ENCODE measurements at regions not wholly inside any gene's neighbourhood (a gene's known extent, or its start where the extent isn't known, plus 50 kb on each side); places are given as distances from the start of the nearest gene placed in this dataset.

- H2AFZ ChIP-seq (ENCODE audit: low read depth, low read length) = no peak overlapping the region
- no peaks in the 10 kb centered on the region for H3K79me2 ChIP-seq (replicated peaks; ENCODE audit: insufficient read depth, low read length)
- H3K4me3 ChIP-seq (ENCODE audit: low read length) = no peak overlapping the region
- no peaks in the 10 kb centered on the region for H3F3A ChIP-seq (ENCODE audit: insufficient read depth, low read length, poor library complexity, severe bottlenecking)
- TF ChIP-seq TAF1 (IDR thresholded peaks at IDR 0.05; ENCODE audit: low read depth) = no peak
- TF ChIP-seq REST (IDR thresholded peaks at IDR 0.05; ENCODE audit: borderline replicate concordance) = no peak
- TF ChIP-seq SMC3 (conservative IDR thresholded peaks at IDR 0.05; ENCODE audit: poor library complexity) = no peak
- no peak for TF ChIP-seq MXI1 (conservative IDR thresholded peaks at IDR 0.05; ENCODE audit: poor library complexity, severe bottlenecking)
- TF ChIP-seq RAD21 (conservative IDR thresholded peaks at IDR 0.05) = no peak
- TF ChIP-seq EZH2 (IDR thresholded peaks at IDR 0.05; ENCODE audit: borderline replicate concordance, insufficient read depth, low read length, poor library complexity, severe bottlenecking) = no peak
- TF ChIP-seq CTCF (IDR thresholded peaks at IDR 0.05; ENCODE audit: poor library complexity, severe bottlenecking) = no peak
- TF ChIP-seq EP300 (conservative IDR thresholded peaks at IDR 0.05; ENCODE audit: poor library complexity, severe bottlenecking) = no peak
- TF ChIP-seq POLR2AphosphoS5 (IDR thresholded peaks at IDR 0.05) = no peak
- H3K9me3 ChIP-seq (ENCODE audit: low read length) = no peaks in the 10 kb centered on the region
- H3K27me3 ChIP-seq (ENCODE audit: insufficient read depth, low read depth, low read length) = no peaks in the 10 kb centered on the region
- H3K9ac ChIP-seq (ENCODE audit: low read length) = no peak overlapping the region
- H3K27ac ChIP-seq (ENCODE audit: low read length) = no peak overlapping the region
- no peaks in the 10 kb centered on the region for H3K36me3 ChIP-seq (ENCODE audit: insufficient read depth, low read length)
- no peaks in the 10 kb centered on the region for H3K9me2 ChIP-seq (ENCODE audit: insufficient read depth, low read length)
- H3K4me2 ChIP-seq (ENCODE audit: low read length) = no peak overlapping the region
- no peaks in the 10 kb centered on the region for H4K20me1 ChIP-seq (ENCODE audit: insufficient read depth)
Measured at GRCh38 chr16:79509211-79509631, 91.3 kb downstream of the MAF start.

GRCh38 chr16:79508294-79508693 is 92.2 kb downstream of the MAF start:
- no peaks in the 10 kb centered on the region for H3K9me2 ChIP-seq (ENCODE audit: insufficient read depth, low read length)
- no peak for TF ChIP-seq EZH2 (IDR thresholded peaks at IDR 0.05; ENCODE audit: borderline replicate concordance, insufficient read depth, low read length, poor library complexity, severe bottlenecking)
- no peak for TF ChIP-seq RAD21 (conservative IDR thresholded peaks at IDR 0.05)
- no peak for TF ChIP-seq SMC3 (conservative IDR thresholded peaks at IDR 0.05; ENCODE audit: poor library complexity)
- TF ChIP-seq CTCF (IDR thresholded peaks at IDR 0.05; ENCODE audit: poor library complexity, severe bottlenecking) = no peak
- TF ChIP-seq REST (IDR thresholded peaks at IDR 0.05; ENCODE audit: borderline replicate concordance) = no peak
- TF ChIP-seq POLR2AphosphoS5 (IDR thresholded peaks at IDR 0.05) = no peak
- TF ChIP-seq MXI1 (conservative IDR thresholded peaks at IDR 0.05; ENCODE audit: poor library complexity, severe bottlenecking) = no peak
- TF ChIP-seq TAF1 (IDR thresholded peaks at IDR 0.05; ENCODE audit: low read depth) = no peak
- TF ChIP-seq EP300 (conservative IDR thresholded peaks at IDR 0.05; ENCODE audit: poor library complexity, severe bottlenecking) = no peak
- no peaks in the 10 kb centered on the region for H3K9me3 ChIP-seq (ENCODE audit: low read length)
- H3K36me3 ChIP-seq (ENCODE audit: insufficient read depth, low read length) = no peaks in the 10 kb centered on the region
- H3K4me3 ChIP-seq (ENCODE audit: low read length) = no peak overlapping the region
- H3K27ac ChIP-seq (ENCODE audit: low read length) = no peak overlapping the region
- no peak overlapping the region for H3K9ac ChIP-seq (ENCODE audit: low read length)
- no peaks in the 10 kb centered on the region for H4K20me1 ChIP-seq (ENCODE audit: insufficient read depth)
- no peaks in the 10 kb centered on the region for H3K27me3 ChIP-seq (ENCODE audit: insufficient read depth, low read depth, low read length)
- no peaks in the 10 kb centered on the region for H3F3A ChIP-seq (ENCODE audit: insufficient read depth, low read length, poor library complexity, severe bottlenecking)
- no peak overlapping the region for H3K4me2 ChIP-seq (ENCODE audit: low read length)
- H2AFZ ChIP-seq (ENCODE audit: low read depth, low read length) = no peak overlapping the region
- no peaks in the 10 kb centered on the region for H3K79me2 ChIP-seq (replicated peaks; ENCODE audit: insufficient read depth, low read length)

All from neural cell (in vitro differentiated cells).